NCI-H748 (cell line): ENCODE measurements at regions not wholly inside any gene's neighbourhood (a gene's known extent, or its start where the extent isn't known, plus 50 kb on each side); places are given as distances from the start of the nearest gene placed in this dataset.
"Not testable (repeated sequence)": the region's sequence is repeated elsewhere in the genome, so short reads cannot be mapped to it uniquely, and the experiment has no call there.

Source experiments
- DNase-seq: peaks from one replicate; lab custom pipeline; 2025; ENCODE audit not compliant: unreplicated experiment; lab: John Stamatoyannopoulos, UW

DNA sequence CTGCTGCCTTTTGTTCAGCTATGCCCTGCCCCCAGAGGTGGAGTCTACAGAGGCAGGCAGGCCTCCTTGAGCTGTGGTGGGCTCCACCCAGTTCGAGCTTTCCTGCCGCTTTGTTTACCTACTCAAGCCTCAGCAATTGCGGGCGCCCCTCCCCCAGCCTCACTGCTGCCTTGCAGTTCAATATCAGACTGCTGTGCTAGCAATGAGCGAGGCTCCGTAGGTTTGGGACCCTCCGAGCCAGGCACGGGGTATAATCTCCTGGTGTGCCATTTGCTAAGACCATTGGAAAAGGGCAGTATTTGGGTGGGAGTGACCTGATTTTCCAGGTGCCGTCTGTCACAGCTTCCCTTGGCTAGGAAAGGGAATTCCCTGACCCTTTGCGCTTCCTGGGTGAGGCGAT lies 51.9 kb downstream of the DIPK2A start:
- DNase-seq: not testable (repeated sequence)

DNA sequence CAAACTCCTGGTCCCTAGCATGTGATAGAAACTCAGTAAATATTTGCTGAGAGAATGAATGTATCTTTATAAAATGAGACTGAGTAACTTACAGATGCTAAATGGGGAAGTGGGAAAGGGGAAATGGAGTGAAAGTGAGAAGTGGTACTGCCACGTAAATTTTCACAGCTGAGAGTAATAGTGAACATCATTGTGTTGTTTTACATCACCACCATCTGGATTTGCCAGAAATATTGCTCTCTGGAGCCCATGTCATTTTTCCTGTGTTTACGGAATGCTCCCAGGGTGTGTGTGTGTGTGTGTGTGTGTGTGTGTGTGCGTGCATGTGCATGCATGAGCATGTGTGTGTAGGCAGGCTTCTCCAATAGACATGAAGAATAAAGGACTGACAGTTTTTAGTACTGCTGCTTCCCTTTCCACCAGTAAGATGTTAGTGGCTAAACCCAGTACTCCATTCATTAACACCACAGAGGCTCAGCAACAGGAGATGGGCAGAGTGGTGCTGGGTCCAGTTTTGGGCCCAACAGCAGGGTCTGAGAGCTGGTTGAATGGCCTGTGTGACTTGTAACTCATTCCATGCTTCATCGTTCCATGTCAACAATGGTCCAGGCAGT lies 57.3 kb downstream of the DIPK2A start:
- DNase-seq: no peak

DNA sequence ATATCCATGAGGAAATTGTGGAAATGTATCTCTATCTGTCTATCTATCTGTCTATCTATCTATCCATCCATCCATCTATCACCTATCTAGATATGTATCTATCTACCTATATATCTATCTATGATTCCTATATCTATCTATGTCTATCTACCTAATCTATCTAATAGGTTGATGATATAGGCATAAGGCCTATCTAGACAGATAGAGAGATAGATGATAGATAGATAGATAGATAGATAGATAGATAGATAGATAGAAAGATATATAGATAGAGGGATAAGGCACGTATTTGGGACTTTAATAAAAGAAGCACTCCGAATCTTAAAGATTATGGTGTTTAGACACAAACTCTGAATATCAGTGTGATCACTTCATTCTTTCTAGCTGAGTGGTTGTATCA lies 58.1 kb downstream of the DIPK2A start:
- no peak for DNase-seq

DNA sequence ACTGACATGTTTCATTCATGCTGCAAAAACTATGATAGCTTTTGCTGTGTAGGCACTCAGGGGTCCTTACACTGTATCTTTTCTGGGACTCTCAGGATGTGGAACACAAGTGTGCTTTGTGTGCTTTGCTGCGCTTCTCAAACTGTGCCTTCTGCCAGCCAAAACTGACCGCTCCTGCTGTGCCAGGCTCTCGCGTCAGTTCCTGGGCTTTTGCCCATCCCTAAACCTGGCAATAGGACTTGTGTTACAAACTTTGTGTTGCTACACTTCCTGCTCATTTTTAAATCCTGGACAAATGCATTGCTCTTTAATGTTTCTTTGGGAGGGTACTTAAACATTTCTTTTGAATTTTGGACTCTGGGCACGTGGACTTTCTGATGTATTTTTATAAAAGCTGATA lies 60.3 kb downstream of the DIPK2A start:
- DNase-seq: peak; percentile 15

DNA sequence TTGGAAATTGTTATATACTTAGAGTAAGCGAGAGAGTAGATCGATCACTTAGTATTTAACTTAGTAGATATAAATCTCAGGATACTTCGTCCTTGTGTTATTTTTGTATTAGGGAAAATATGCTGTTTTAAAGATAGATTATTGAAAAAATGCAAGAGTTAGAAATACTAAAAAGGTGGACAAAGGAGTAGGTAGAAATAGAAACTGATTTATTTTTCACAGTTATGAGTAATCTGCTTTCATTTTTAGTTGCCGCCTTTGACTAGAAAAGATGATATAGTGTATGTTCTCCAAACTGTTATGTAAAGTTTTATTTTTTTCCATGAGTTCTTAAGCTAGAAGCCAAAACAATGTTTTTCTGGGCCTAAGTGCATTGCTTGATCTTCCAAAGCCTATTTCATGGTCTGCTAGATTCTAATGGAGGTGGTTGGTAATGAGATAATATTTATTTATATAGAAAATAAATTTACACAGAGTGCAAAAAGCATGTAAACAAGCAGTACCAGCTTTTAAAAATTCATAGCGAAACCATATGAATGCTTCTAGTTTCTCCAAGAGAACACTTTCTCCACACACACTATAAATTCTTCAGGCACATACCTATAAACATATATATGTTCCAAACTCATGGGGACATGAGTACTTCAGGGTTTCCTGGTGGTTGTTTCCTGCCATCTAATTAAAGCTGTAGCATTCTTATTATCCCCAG lies 61.1 kb downstream of the DIPK2A start:
- DNase-seq: no peak

DNA sequence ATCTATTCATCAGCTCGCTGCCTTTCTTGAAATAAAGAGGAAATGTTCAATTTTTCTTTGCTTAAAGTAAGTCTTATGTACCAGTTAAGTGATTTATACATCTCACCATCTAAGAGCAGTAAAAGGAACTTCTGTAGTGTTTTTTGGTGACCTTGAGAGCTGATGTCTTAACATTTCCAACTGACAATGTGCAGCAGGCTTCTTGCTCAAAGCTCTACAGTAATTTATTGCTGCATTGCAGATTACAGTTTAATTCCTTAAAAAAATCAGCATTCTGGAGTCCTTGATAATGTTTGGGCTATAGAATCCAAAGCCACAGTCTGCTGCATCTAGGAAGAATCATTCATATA lies 61.6 kb downstream of the DIPK2A start:
- no peak for DNase-seq

DNA sequence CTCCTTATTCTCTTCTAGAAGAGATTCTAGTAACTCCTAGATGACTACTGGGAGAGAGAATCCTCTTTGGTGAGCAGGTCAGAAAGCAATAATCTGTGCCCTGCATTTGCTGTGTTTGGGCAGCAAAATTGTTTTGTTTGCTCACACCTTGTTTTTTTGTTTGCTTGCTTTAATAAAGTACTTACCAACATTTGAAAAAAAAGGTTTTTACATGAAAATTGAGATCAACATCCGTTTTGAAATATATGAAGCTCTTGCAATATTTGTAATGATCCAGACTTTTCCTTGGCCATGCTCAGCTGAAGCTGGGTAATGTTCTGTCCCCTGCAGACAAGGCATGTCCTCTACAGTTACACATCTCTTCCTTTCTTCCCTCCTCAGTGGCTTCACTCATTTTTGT lies 62.2 kb downstream of the DIPK2A start:
- DNase-seq: no peak

DNA sequence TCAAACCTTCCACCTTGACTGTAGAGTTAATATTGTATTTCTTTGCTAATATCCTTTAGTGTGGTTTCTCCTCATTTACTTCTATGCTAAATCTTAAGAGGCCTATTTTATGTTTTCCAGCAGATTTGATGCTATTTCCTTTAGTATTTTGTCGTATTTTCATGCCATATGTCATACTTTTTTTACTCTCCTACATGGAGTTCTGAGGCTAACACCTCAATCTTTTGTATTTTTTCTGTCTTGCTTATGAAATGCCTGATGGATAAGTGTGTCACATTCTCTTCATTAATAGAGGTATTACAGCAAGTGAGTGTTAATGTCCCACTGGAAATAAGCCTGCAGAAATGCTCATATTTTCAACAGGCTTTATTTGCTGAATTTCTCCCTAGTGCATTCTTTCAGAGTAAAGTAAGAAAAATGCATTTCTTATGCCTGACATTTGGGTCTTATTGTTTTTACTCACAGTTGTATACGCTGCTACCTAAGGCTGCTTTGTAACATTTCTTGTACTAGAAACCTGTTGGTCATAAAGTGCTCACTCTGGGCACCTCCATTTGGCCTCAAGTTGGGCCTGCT lies 63.2 kb downstream of the DIPK2A start:
- DNase-seq: no peak

DNA sequence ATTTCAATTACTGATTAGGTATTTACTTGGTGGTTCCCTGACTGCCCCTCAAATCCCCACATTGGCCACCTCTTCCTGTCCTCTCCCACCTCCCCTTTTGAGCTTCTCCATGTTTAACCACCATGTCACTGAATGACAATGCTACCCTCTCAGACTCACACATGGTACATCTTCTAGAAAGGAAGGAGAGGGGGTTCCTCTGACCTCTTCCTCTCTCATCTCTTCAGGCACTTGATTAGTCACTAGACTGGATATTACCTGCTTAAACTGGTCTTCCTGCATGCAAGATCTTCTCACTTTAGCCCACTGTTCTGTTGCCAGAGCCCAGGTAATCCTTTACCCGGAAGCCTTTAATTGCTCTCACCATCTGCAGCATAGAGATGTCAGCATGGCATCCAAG lies 64.9 kb downstream of the DIPK2A start:
- DNase-seq: no peak

DNA sequence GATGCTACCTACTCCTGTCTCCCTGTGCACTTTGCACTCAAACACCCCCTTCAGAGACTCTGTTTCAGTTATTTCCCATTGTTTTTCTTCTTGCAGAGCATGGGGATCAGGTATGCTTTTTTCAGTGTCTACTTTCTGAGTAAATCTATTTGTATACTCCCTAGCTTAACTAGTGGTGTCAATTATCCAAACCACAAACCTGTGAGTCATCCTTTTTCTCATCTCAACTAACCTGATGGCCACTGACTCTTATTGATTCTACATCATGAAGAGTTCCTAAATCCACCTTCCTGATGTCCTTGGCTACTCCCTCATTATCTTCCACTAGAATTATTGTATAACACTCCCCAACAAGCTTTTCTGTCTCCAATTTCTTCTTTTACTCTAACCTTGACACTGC lies 68.0 kb downstream of the DIPK2A start:
- DNase-seq: peak; percentile 6

DNA sequence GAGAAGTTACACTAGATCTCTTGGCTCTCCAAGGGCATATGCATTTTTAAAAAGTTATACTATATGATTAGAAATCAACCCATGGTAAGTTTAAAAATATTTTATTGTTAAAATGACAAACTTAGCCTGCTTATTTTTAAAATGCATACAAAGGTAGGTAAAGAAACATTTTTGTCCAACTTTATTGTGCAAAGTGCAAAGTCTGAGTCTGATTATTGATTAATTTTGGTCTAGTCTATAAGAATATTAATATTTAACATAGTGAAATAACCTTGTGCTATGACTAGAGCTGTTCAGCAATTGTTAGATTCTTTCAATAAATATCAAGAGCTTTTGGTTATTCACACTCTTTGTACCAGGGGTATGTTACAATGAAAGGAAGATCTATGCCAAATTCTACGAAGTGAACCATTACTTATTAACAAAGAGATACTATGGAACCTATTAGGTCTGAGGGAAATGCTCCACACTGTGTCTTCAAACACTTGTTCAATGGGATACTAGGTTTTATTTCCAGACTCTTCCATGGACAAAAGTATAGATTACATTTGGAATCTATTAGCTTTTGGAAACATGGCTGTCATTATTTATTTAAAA lies 70.4 kb downstream of the DIPK2A start:
- no peak for DNase-seq

DNA sequence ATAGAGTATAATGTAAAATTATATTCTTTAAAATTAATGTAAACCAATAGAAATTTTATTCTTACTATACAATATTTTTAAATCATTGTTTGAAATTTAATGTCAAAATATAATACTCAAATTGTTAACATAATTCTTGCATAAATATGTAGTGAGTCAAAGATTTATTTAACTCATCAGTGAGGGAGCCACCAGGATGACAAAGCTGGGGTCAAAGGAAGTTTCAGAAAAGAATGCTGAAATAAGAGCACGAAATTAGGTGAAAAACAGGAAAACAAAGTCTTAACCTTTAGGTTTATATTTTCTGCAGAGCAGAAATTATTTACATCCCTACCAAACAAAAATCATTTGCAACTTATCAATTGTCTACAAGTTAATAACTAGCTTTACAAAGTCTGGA lies 74.1 kb downstream of the DIPK2A start:
- DNase-seq: no peak

DNA sequence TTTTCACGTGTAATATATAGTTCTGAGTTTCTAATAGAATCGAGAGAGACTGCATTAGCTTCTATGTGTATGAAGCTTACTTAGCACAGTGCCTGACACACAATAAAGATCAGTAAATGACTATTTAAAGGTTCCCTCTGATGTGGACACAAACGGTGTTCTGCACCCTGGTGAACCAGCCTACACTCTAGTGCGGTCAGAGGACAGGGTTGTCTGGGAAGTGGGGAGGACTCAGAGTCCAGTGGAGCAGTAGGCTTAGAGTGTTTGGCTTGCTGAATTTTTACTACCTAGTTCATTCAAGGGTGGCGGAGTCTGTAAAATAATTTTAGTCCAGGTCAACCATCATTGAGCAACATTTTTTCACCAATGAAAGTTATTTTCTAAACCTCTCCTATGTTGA lies 77.8 kb downstream of the DIPK2A start:
- no peak for DNase-seq

DNA sequence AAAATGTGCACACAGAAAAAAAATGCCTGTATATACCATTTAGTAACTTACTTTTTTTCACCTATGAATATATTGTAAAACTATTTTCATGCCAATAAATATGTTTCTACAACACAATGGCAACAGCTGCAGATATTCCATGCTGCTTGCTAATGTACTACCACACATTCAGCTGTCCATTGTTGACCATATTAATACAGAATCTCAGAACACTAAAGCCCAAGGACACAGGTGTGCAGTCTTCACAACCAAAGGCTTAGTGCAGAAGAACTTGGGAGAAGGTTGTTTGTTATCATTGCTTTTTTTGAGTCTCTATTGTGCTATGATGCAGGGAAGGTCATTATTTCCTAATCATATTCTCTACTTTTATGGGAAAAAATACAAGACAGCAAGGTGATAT lies 79.6 kb downstream of the DIPK2A start:
- DNase-seq: no peak

DNA sequence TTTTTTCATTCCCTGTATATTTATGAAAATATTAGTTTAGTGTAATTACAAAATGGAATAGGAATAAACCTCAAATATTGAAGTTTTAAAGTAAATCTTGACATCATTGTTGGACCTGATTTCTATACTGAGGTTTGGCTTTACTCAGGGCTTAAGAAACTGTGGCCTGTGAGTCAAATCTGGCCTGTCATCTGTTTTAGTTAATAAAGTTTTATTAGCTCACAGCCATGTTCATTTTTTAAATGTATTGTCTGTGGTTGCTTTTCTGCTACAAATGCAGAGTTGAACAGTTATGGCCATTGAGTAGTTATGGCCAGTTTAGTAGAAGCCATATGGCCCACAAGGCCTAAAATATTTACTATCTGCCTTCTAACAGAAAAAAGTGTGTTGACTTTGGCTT lies 80.7 kb downstream of the DIPK2A start:
- DNase-seq: no peak

DNA sequence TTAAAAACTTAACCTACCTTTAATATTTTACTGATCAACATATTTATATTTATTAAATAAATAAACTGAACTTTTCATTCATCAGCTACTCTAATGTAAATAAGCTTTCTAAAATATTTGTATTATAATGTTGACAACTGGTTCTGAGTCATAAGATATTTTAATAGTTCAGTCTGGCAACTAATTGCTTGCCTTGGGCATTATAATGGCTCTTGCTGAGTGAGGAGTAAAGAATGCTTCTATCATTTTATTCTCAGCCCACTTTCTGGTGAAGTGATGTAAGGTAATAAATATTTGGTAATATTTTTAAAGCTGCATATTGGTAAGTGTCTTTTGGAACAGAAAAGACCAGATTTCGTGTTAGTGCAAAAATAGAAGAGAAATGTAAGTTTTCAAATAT lies 81.5 kb downstream of the DIPK2A start:
- no peak for DNase-seq

DNA sequence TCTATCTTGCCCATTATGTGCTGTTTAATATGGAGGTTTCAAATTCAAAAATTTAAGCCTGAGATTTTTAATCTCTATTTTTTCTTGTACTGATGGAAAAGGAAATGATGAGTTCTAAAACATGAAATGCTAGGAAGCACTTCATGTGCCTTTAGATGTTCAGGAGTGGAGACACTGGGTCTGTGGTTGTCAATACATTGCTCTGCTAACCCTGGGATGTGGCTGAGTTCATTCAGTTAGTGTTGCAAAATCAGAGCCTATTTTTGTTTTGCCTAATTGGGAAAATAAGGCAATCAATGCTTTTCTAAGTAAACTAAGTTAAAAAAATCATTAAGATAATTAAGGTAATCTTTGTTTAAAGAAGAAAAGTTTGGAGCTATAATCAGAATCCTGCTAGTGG lies 83.1 kb downstream of the DIPK2A start:
- DNase-seq: no peak

DNA sequence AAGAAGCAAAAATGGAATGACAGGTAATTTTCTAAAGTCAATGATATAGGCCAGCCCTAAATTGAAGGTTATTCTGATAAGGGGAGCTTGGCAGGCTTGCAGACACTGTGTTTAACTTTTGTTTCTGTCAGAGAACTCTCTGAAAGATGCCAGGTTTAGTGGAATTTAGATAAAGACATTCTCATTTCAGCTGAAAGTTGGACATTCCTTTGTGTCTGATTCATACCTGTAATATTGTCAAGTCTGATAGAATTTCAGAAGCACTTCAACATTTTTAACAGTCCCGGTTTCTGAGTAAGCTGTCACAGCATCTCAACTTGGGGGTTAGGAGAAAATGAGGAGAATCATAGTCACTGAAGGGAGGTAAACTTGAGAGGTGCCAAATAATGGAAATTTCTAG lies 84.0 kb downstream of the DIPK2A start:
- DNase-seq: no peak

DNA sequence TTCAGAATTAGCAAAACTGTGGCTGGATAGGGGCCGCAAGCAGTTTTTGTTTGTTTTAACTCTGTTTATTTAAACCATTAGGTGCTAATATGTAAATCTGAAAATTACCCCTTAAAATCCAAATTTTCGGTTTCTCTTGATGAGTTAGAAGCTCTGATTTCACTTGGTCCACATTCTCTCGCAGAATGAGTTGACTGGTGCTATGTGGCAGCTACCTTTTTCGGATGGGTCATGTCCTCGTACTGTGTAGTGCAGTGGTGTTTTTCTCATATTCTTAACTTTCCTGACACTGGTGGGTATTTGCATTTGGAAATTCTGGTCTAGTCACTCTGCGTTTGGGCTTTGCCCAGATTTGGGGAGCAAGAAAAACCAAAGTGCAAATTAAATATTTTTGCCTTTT lies 87.1 kb downstream of the DIPK2A start:
- no peak for DNase-seq

DNA sequence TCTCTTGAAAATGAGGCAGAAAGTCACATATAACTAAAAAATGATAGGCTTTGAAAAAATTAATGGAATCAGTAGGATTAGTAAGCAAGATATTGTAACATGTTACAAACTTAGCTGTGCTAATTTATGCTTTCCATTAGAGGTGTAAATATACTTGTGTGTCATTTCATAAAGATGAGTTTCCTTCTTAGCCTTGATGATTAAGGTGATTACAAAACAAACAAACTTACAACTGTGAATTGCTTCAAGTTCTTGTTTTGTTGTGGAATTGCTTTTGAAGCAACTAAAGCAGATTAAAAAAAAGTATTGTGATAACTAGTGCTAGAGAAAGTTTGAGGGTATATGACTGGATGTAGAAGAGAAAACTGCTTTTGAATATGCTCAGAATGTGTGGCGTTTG lies 87.9 kb downstream of the DIPK2A start:
- no peak for DNase-seq

DNA sequence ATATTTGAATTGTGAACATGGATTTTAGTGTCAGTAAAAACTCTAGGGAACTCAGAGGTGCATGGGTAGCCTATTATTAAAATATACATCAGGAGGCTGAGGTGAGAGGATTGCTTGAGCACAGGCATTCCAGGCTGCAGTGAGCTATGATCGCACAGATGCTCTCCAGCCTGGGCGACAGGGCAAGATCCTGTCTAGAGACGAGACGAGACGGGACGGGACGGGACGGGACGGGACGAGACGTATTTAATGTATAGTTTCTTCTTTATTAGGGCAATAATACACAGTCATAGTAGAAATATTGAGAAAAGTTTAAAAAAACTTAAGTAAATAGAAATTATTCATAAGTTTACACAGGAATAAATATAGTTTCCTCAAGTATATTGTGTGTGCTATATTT lies 89.3 kb downstream of the DIPK2A start:
- no peak for DNase-seq

DNA sequence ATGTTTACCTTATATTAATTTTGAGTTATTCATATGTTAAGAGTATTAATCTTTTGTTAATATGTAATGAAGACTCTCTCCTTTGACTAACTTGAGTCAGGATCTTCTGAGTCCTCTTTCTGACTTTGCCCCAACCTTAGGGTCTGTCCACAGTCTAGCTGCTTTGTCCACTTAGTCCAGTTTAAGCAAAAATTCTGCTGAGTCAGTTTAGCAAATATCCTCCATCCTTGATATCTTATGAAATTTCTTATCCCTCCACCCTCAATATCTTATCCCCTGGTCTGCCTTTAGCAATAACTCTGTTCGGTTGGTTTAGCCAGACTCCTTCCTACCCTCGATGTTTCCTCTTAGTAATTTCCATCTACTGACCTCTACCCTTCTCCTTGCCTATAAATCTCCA lies 91.7 kb downstream of the DIPK2A start:
- DNase-seq: no peak

DNA sequence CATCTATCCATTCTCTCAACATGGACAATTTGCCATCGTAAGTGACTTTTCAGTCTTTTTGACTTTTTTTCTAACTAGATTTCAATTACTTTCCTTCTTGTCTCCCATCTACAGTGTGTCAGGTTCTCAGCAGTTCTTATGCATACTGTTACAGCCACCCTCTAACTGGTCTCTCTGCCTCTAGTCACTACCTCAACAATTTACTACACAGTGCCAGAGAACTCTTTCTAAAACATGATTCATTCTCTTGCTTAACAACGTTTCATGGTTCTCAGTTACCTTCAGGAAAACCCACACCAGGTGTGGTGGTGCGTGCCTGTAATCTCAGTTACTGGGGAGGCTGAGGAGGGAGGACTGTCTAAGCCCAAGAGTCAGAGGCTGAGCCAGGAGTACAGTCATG lies 95.4 kb downstream of the DIPK2A start:
- DNase-seq: no peak
